GM13977 (cell line): ENCODE measurements at regions not wholly inside any gene's neighbourhood (a gene's known extent, or its start where the extent isn't known, plus 50 kb on each side); places are given as distances from the start of the nearest gene placed in this dataset.

ENCODE experiments used
- DNase-seq: peaks from one replicate; pipeline ENCODE4 v3.0.0; 2012; ENCODE audit warnings: low spot score
- in situ Hi-C: fragments of 300-500 bp; cut with MboI; formaldehyde crosslinking; loops from one replicate; pipeline ENCODE4 v1.12.0; 2022; ENCODE audit warnings: low sequenced_read_pairs, low pct_unique_long_range_greater_than_20kb, mixed read lengths, inconsistent platforms; ENCODE audit not compliant: unreplicated experiment
- TF ChIP-seq, protein P1 (sequence below): IDR thresholded peaks from 2 replicates; pipeline ENCODE4 v1.5.1; 2012; ENCODE audit warnings: mild to moderate bottlenecking, control low read depth; ENCODE audit not compliant: insufficient read depth; ENCODE audit errors: extremely low read depth, missing control alignments

DNA sequence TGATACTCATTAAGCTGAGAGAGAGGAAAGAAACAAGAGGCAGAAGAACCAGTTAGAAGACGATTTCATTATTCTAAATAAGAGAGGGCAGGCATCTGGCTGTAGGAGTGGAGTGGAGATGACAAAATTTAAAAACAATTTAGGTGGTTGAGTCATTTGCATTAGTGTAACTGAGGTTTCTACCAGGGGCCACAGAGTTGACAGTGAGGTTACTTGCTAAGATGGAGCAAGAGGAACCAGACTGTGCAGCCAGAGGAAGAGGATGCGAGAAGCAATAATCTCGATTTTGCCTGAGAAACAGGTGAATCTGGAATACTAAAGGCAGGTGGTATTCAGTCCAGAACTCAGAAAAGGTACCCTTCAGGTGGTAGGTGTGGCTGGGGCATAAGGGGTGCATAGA is 491.9 kb downstream of the MID1IP1 start:
- DNase-seq, result no peak
- in situ Hi-C loops, result no loop called here
- TF ChIP-seq, protein P1, sequence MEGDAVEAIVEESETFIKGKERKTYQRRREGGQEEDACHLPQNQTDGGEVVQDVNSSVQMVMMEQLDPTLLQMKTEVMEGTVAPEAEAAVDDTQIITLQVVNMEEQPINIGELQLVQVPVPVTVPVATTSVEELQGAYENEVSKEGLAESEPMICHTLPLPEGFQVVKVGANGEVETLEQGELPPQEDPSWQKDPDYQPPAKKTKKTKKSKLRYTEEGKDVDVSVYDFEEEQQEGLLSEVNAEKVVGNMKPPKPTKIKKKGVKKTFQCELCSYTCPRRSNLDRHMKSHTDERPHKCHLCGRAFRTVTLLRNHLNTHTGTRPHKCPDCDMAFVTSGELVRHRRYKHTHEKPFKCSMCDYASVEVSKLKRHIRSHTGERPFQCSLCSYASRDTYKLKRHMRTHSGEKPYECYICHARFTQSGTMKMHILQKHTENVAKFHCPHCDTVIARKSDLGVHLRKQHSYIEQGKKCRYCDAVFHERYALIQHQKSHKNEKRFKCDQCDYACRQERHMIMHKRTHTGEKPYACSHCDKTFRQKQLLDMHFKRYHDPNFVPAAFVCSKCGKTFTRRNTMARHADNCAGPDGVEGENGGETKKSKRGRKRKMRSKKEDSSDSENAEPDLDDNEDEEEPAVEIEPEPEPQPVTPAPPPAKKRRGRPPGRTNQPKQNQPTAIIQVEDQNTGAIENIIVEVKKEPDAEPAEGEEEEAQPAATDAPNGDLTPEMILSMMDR, result no peak

DNA sequence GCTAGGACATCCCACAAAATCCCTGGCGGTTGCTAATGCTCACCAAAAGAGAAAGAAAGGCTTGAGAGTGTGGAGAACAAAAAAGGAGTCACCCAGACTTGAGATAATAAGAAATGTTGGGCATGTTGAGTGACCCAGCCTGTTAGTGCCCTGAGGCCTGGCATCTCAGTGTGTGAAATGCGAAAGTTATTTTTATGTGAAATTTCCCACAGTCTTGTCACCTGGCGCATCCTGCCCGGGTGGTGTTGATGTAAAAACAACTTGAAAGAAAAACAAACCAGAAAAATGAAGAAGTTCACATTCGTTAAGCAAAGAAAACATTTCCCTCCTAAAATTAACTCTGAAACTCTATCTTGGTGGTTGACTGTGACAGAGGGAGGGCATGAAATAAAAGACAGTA is 495.2 kb downstream of the MID1IP1 start:
- in situ Hi-C loops, result no loop called here
- TF ChIP-seq, protein P1, result no peak

DNA sequence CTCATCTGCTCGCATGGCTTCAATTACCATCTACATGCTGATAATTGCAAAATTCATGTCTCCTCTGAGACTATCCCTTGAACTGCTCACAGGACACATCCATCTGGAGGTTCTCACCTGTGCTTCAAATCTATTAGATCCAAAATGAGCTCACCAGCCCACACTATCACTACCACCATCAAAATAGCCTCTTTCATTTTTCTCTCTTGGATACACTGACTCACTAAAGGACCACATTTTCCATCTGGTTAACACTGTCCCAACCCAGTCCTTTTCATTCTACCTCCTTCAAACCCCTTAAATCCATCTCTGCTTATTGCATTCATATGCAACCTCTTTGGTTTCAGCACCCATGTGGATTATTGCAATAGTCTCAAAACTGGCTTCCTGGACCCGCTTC is 497.6 kb downstream of the MID1IP1 start:
- in situ Hi-C loops, result no loop called here

More for the DNA sequence above, 495.2 kb downstream of the MID1IP1 start:
- DNase-seq, result no peak

DNA sequence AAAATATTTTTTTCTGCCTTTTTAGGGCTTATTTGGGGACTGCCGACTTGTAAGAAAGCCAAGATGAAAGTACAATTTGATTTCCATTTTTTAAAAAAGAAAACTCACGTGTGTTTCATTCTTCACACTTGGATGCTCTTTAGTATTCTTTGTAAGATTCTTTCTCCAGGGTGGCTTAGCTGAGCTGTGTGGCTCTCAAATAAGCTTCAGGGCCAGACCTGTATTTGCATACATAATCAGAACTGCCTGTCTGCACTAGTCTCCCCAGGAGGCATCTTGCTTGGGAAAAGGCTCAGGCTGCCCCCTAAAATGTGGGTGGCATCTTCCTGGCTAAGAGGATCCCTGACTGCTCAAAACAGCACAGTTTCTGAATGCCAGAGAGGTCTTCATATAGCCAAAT is 498.4 kb downstream of the MID1IP1 start:
- in situ Hi-C loops, result no loop called here
- no peak for DNase-seq
- TF ChIP-seq, protein P1, result no peak

More for the DNA sequence above, 497.6 kb downstream of the MID1IP1 start:
- TF ChIP-seq, protein P1, result no peak
- DNase-seq, result no peak

DNA sequence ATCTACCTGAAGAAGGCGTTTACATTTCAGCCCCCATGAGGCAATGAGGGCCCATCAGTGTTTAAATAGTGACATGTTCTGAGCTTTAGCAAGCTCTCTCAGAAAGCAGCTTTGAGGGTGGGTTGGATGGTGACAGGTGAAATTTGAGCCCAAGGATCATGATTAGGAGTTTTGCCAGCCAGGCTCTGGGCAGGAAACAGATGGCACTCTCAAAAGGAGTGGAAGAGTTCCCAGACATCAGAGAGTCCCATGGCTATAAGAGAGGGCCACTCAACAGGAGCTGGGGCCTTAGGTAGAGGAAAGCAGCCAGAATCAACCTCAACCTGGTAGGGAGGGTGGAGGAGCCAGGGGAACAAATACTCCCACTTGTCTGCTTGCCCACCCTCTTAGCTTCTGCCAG is 499.8 kb downstream of the MID1IP1 start:
- in situ Hi-C loops, result no loop called here
- DNase-seq, result no peak
- TF ChIP-seq, protein P1, result no peak

DNA sequence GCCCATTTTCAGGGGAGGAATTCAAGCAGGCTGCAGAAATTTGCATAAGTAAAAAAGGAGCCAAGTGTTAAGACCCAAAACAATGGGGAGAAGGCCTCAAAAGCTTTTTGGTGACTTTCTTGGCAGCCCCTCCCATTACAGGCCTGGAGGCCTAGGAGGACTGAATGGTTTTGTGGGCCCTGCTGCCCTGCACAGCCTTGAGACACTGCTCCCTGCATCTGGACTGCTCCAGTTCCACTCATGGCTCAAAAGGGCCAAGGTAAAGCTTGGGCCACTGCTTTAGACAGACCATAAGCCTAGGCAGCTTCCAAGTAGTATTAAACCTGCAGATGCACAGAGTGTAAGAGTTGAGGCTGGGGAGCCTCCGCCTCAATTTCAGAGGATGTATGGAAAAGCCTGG is 501.6 kb downstream of the MID1IP1 start:
- DNase-seq, result no peak
- TF ChIP-seq, protein P1, result no peak
- in situ Hi-C loops, result no loop called here

DNA sequence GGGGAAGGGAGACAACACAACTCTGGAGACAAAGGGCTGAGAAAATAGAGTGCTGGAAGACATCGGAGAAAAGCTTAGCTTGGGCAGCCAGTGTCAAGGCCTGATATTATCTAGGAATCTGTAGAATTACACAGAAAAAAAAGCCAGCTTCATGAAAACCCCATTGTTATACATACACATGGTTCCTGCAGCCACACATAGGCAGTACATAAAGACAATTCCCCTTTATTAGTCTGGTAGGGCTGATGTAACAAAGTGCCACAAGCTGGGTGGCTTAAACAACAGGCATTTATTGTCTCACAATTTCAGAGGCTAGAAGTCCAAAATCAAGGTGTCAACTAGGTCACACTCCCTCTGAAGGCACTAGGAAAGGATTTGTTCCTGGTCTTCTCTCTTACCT is 503.5 kb downstream of the MID1IP1 start:
- TF ChIP-seq, protein P1, result no peak
- DNase-seq, result no peak
- in situ Hi-C loops, result no loop called here
